ENCODE measurements at regions not wholly inside any gene's neighbourhood (a gene's known extent, or its start where the extent isn't known, plus 50 kb on each side); places are given as distances from the start of the nearest gene placed in this dataset.
A peak's percentile ranks its signal among the peaks of the same experiment; 100 is the strongest.

DNA sequence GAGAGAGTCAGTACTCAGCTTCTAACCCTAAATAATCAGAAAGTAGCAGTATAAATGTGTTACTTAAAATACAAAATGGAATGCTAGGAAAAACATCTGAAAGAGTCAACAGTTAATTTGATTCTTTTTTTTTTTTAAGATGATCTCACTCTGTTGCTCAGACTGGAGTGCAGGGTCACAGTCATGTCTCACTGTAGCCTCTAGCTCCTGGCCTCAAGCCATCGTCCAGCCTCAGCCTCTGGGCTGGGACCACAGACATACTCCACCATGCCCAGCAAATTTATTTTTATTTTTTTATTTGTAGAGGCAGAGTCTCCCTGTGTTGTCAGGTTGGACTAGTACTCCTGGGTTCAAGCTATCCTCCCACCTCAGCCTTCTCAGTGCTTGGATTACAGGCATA is 424.9 kb downstream of the IRX2 start:
- Histone ChIP-seq H3K9me3 (no peaks in the 10 kb centered on the region), H3K36me3 (no peaks in the 10 kb centered on the region), H3K9ac (ENCODE audit: low read depth in 2 of 2, low read length in 2 of 2) (no peak overlapping the region), H3K4me3 (no peak overlapping the region), H3K27me3 (no peaks in the 10 kb centered on the region), H3K27ac (no peak overlapping the region), H3K4me1 (no peaks in the 10 kb centered on the region)
- no peak for DNase-seq
- TF ChIP-seq, protein P1, sequence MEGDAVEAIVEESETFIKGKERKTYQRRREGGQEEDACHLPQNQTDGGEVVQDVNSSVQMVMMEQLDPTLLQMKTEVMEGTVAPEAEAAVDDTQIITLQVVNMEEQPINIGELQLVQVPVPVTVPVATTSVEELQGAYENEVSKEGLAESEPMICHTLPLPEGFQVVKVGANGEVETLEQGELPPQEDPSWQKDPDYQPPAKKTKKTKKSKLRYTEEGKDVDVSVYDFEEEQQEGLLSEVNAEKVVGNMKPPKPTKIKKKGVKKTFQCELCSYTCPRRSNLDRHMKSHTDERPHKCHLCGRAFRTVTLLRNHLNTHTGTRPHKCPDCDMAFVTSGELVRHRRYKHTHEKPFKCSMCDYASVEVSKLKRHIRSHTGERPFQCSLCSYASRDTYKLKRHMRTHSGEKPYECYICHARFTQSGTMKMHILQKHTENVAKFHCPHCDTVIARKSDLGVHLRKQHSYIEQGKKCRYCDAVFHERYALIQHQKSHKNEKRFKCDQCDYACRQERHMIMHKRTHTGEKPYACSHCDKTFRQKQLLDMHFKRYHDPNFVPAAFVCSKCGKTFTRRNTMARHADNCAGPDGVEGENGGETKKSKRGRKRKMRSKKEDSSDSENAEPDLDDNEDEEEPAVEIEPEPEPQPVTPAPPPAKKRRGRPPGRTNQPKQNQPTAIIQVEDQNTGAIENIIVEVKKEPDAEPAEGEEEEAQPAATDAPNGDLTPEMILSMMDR (IDR thresholded peaks at IDR 0.05), result no peak
- intact Hi-C loops (cut with DNase I), result no loop called here

DNA sequence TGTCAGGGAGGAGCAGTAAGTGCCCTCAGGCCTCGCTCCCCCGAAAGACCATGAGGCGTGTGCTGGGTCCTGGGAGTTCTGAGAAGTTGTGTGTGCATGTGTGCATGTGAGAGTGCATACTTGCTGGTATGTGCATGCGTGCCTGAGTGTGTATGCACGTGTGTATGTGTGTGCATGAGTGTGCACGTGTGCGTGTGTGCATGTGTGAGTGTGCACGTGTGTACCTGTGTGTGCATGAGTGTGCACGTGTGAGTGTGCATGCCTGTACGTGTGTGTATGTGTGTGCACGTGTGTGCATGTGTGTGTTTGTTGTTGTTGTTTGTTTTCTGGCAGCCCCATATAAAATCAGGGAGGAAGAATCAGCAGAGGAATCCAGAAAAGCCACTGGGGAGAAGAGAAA is 426.7 kb downstream of the IRX2 start:
- intact Hi-C loops (cut with DNase I), result no loop called here
- no peaks in the 10 kb centered on the region for H3K9me3 ChIP-seq
- no peak for DNase-seq
- H3K27ac ChIP-seq, result no peak overlapping the region
- no peak overlapping the region for H3K9ac ChIP-seq (ENCODE audit: low read depth in 2 of 2, low read length in 2 of 2)
- H3K27me3 ChIP-seq, result no peaks in the 10 kb centered on the region
- TF ChIP-seq, protein P1 (IDR thresholded peaks at IDR 0.05), result no peak
- H3K4me1 ChIP-seq, result no peaks in the 10 kb centered on the region
- H3K4me3 ChIP-seq, result no peak overlapping the region
- no peaks in the 10 kb centered on the region for H3K36me3 ChIP-seq

DNA sequence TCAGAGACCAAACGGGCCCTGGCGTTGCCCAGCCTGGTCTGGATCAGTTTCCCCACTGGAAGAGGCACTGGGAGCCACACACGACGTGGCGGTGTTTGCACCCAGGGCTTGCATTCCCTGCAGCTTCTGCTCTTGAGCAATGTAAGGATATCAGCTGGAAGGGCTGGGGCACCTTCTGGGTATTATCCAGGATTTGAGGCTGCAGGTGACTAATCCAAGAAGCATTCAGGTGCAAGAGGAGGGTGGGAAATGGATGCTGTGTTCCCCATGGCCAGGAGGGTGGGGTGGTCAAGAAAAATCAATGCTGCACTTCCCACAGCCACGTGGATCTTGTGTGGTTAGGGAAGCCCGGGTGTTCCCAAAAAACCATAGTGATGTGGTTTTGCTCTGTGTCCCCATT is 430.9 kb downstream of the IRX2 start:
- Histone ChIP-seq H3K9me3 (no peaks in the 10 kb centered on the region), H3K27me3 (no peaks in the 10 kb centered on the region)

DNA sequence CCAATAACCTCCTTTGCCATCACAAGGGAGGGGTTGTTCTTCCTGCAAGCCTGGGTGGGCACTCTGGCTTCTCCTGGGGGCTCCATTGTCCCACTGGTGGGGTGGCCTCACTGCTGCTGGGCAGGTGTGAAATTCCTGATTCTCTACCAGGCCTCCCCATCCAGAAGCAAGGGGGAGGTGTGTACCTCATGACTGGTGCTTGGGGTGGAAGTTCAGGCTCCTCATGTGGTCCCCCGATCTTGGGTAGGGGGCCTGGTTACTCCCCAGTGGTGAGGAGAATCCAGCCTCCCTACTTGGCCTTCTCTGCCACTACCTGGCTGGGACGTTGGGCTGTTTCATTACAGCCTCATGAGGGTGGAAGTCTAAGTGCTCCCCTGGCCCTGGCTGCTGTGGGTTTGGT is 433.9 kb downstream of the IRX2 start:
- no peaks in the 10 kb centered on the region for H3K36me3 ChIP-seq
- intact Hi-C loops (cut with DNase I), result no loop called here
- no peaks in the 10 kb centered on the region for H3K27me3 ChIP-seq
- TF ChIP-seq, protein P1 (IDR thresholded peaks at IDR 0.05), result no peak
- no peaks in the 10 kb centered on the region for H3K4me1 ChIP-seq
- no peak overlapping the region for H3K9ac ChIP-seq (ENCODE audit: low read depth in 2 of 2, low read length in 2 of 2)
- no peak overlapping the region for H3K4me3 ChIP-seq
- no peaks in the 10 kb centered on the region for H3K9me3 ChIP-seq
- no peak overlapping the region for H3K27ac ChIP-seq
- peak; percentile 3 for DNase-seq

More for the DNA sequence above, 430.9 kb downstream of the IRX2 start:
- no peak overlapping the region for H3K27ac ChIP-seq
- no peak for DNase-seq
- H3K4me1 ChIP-seq, result no peaks in the 10 kb centered on the region
- H3K9ac ChIP-seq (ENCODE audit: low read depth in 2 of 2, low read length in 2 of 2), result no peak overlapping the region
- TF ChIP-seq, protein P1 (IDR thresholded peaks at IDR 0.05), result no peak
- intact Hi-C loops (cut with DNase I), result no loop called here
- H3K4me3 ChIP-seq, result no peak overlapping the region
- no peaks in the 10 kb centered on the region for H3K36me3 ChIP-seq

DNA sequence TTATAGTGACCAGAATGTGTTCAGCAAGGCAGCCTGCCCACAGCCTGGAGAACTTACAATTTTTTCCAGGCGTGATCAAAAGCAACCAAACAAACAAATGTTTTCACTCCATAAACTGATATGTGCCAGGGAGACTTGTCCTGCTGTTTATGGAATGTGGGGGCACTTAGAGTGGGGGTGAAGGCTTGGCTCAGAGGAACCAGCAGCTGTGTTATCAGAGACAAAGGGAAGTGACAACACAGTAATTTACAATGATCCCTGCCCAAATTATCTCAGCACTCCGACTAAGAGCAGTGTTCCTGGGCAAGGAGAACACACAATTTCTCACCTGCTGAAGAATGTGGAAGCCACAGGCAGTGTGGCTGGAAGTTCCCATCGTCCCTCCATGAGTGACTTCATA is 429.1 kb upstream of the IRX4 start:
- H3K36me3 ChIP-seq, result no peaks in the 10 kb centered on the region
- DNase-seq, result no peak
- no peaks in the 10 kb centered on the region for H3K9me3 ChIP-seq
- no peaks in the 10 kb centered on the region for H3K27me3 ChIP-seq
- TF ChIP-seq, protein P1 (IDR thresholded peaks at IDR 0.05), result no peak
- H3K4me3 ChIP-seq, result no peak overlapping the region
- no peak overlapping the region for H3K27ac ChIP-seq
- intact Hi-C loops (cut with DNase I), result no loop called here
- H3K4me1 ChIP-seq, result no peaks in the 10 kb centered on the region
- H3K9ac ChIP-seq (ENCODE audit: low read depth in 2 of 2, low read length in 2 of 2), result no peak overlapping the region

DNA sequence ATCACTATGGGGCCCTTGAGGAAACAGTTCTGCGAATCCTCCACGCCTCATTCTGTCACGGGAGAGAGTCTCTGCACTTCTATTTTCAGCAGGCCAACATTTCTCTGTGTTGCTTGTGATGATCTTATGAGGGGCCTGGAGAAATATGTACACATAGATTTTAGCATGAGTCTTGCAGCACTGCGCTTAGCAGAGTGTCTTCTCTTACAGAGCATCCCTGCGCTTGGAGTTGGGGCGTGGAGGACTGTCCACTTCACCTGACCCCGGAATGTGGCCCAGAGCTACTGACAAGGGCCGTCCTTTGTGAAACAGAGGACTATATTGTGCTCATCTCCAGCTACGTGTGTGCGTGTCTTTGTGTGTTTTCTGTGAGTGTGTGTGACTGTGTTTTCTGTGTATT is 428.2 kb upstream of the IRX4 start:
- H3K27ac ChIP-seq, result no peak overlapping the region
- no peaks in the 10 kb centered on the region for H3K36me3 ChIP-seq
- H3K4me1 ChIP-seq, result no peaks in the 10 kb centered on the region
- intact Hi-C loops (cut with DNase I), result no loop called here
- no peak overlapping the region for H3K4me3 ChIP-seq
- no peak for DNase-seq
- no peaks in the 10 kb centered on the region for H3K9me3 ChIP-seq
- H3K9ac ChIP-seq (ENCODE audit: low read depth in 2 of 2, low read length in 2 of 2), result no peak overlapping the region
- no peaks in the 10 kb centered on the region for H3K27me3 ChIP-seq
- TF ChIP-seq, protein P1 (IDR thresholded peaks at IDR 0.05), result no peak

Measured in colonic mucosa (tissue), 4 donors.